Body of pancreas (tissue), 4 donors: ENCODE measurements at regions not wholly inside any gene's neighbourhood (a gene's known extent, or its start where the extent isn't known, plus 50 kb on each side); places are given as distances from the start of the nearest gene placed in this dataset.

Source experiments
- ATAC-seq: fragments of 150-250 bp; one replicate; pipeline ENCODE4 v1.9.1; 2016
- DNase-seq, 4 donors: peaks; one replicate each; pipeline ENCODE4 v3.0.0-alpha.2; 2019
- H3K27ac ChIP-seq, 4 donors: fragments of 200-600 bp; sonication (generic); 1 replicate in 3 of 4; 2 replicates in 1 of 4; pipeline versions ENCODE4 v1.5.1 to v1.6.1; 2016 to 2019; ENCODE audit warnings: mild to moderate bottlenecking in 1 of 4, mixed read lengths in 1 of 4, moderate library complexity in 1 of 4
- H3K27me3 ChIP-seq, 2 donors: fragments of 200-600 bp; sonication (generic); one replicate each; pipeline ENCODE4 v1.6.0; 2016; ENCODE audit warnings: mild to moderate bottlenecking in 1 of 2
- H3K36me3 ChIP-seq, 2 donors: fragments of 200-600 bp; sonication (generic); replicated peaks in 1 of 2; 2 replicates each; pipeline ENCODE4 v1.5.1; 2016; ENCODE audit warnings: low read depth in 2 of 2; ENCODE audit not compliant: insufficient read depth in 1 of 2
- H3K4me1 ChIP-seq: fragments of 200-600 bp; sonication (generic); one replicate; pipeline ENCODE4 v1.6.0; 2016
- H3K4me3 ChIP-seq, 2 donors: fragments of 200-600 bp; sonication (generic); 1 replicate in 1 of 2; 2 replicates in 1 of 2; pipeline ENCODE4 v1.5.1; 2016 to 2019
- H3K9me3 ChIP-seq, 3 donors: fragments of 200-600 bp; sonication (generic); 1 replicate in 2 of 3; 2 replicates in 1 of 3; pipeline ENCODE4 v1.5.1; 2016
- POLR2A ChIP-seq, 3 donors: fragments of 450-650 bp; IDR thresholded peaks; one replicate each; pipeline ENCODE4 v1.6.1; 2016; ENCODE audit warnings: antibody characterized with exemption in 3 of 3, mild to moderate bottlenecking in 2 of 3
- WGBS, 2 donors: methylation state at CpG; one replicate each; pipeline ENCODE4 v1.1.5; 2017; 5-methylcytosine and 5-hydroxymethylcytosine counted together
- intact Hi-C: fragments of 100-400 bp; cut with DNase I; formaldehyde crosslinking; loops from one replicate; pipeline ENCODE4 v1.15.1; 2023
- TF ChIP-seq, protein P1 (sequence below), 7 experiments: fragments of 450-650 bp in 4 of 7; fragments of 200-600 bp in 3 of 7; sonication (generic) in 3 of 7; IDR thresholded peaks; one replicate each; pipeline ENCODE4 v1.5.1; 2016 to 2019; ENCODE audit warnings: antibody characterized with exemption in 7 of 7

DNA sequence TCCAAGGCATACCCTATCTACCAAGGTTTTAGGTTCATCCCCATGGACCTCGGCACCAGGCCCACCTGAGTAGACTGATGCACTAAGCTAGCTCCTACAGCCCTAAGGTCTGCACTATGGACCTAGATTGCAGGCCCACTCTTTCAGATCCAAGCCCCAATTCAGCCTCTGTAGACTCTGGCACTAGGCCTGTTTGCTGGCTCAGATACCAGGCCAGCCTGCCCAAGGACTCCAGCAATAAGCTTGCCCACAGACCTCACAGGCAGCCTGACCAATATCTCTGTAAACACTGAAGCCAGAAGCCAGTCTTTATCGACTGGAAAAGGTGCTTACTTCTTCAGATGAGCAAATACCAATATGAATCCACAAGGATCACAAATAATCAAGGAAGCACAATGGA lies 411.3 kb downstream of the INSC start:
- intact Hi-C loops, result no loop called here
- no peak for TF ChIP-seq POLR2A (IDR thresholded peaks at IDR 0.05)
- no peaks in the 10 kb centered on the region for H3K27me3 ChIP-seq
- no peak overlapping the region for H3K27ac ChIP-seq
- H3K9me3 ChIP-seq, result peaks cover 0 to 8% (median 0%) of the 10 kb centered on the region in 3 donors
- no peaks in the 10 kb centered on the region for H3K36me3 ChIP-seq
- DNase-seq (no peak), ATAC-seq (no peak)
- H3K4me1 ChIP-seq, result no peaks in the 10 kb centered on the region
- no peak overlapping the region for H3K4me3 ChIP-seq
- WGBS, 2 donors, result 52 to 62% methylated on average over 2 of the region's 2 CpGs

DNA sequence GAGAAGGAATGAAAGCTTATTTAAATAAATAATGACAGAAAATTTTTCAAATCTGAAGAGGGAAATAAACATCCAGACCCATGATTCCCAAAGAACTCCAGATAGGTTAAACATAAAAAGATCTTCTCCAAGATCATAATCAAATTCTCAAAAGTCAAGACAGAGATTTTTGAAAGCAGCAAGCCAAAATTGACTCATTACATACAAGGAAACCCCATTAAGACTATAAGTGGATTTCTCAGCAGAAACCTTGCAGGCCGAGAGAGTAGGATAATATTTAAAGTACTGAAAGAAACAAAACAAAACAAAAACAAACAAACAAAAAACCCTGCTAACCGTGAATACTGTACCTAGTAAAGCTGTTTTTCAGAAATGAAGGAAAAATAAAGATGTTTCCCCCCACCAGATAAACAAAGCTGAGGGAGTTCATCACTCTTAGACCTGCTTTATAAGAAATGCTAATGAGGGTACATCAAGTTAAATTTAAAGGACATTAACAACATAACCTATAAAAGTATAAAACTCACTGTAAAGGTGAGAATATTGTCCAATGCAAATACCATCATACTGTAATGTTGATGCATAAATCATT lies 412.2 kb downstream of the INSC start:
- H3K4me3 ChIP-seq, result no peak overlapping the region
- no peaks in the 10 kb centered on the region for H3K27me3 ChIP-seq
- DNase-seq (no peak), ATAC-seq (no peak)
- H3K9me3 ChIP-seq, result peaks cover 0 to 8% (median 0%) of the 10 kb centered on the region in 3 donors
- no peaks in the 10 kb centered on the region for H3K4me1 ChIP-seq
- 46 to 60% methylated on average over 2 of the region's 2 CpGs for WGBS, 2 donors
- no peaks in the 10 kb centered on the region for H3K36me3 ChIP-seq
- no peak for TF ChIP-seq POLR2A (IDR thresholded peaks at IDR 0.05)
- TF ChIP-seq, protein P1, sequence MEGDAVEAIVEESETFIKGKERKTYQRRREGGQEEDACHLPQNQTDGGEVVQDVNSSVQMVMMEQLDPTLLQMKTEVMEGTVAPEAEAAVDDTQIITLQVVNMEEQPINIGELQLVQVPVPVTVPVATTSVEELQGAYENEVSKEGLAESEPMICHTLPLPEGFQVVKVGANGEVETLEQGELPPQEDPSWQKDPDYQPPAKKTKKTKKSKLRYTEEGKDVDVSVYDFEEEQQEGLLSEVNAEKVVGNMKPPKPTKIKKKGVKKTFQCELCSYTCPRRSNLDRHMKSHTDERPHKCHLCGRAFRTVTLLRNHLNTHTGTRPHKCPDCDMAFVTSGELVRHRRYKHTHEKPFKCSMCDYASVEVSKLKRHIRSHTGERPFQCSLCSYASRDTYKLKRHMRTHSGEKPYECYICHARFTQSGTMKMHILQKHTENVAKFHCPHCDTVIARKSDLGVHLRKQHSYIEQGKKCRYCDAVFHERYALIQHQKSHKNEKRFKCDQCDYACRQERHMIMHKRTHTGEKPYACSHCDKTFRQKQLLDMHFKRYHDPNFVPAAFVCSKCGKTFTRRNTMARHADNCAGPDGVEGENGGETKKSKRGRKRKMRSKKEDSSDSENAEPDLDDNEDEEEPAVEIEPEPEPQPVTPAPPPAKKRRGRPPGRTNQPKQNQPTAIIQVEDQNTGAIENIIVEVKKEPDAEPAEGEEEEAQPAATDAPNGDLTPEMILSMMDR (IDR thresholded peaks at IDR 0.05), result no peak
- H3K27ac ChIP-seq, result no peak overlapping the region
- intact Hi-C loops, result no loop called here

DNA sequence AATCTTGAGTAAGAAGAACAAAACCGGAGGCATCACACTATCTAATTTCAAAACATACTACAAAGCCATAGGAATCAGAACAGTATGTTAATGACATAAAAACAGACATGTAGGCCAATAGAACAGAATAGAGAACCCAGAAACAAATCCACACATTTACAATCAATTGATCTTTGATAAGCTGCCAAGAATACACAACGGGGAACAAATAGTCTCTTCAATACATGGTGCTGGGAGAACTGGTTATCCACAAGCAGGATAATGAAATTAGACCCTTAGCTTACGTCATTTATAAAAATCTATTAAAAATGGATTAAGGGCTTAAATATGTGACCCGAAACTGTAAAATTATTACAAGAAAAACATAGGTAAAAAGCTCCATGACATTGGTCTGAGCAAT lies 417.7 kb downstream of the INSC start:
- Histone ChIP-seq H3K4me3 (no peak overlapping the region), H3K4me1 (no peaks in the 10 kb centered on the region), H3K27me3 (no peaks in the 10 kb centered on the region), H3K36me3 (no peaks in the 10 kb centered on the region), H3K9me3 (peaks cover 0 to 4% (median 0%) of the 10 kb centered on the region in 3 donors), H3K27ac (no peak overlapping the region)
- intact Hi-C loops, result no loop called here
- ATAC-seq (no peak), DNase-seq (no peak)
- TF ChIP-seq, protein P1 (IDR thresholded peaks at IDR 0.05), result no peak
- no peak for TF ChIP-seq POLR2A (IDR thresholded peaks at IDR 0.05)
- WGBS, 2 donors, result 76 to 80% methylated on average over 4 of the region's 4 CpGs

DNA sequence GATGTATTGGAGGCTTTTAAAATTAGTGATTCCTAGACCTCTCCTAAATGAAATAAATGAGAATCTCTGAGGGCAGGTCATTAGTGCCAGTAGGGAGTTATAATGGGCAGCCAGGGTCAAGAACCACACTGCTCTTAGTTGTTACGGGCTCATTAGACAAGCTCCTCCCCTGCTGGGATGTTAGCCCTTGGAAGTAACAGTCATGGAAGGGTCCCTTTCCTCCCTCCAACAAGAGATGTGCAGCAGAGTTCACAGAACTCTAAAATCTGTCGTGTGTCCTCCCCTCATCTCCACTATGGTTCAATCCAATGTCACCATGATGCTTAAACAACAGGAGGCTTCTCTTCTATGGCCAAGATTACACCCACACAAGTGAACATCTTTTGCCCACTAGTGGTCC lies 419.5 kb downstream of the INSC start:
- no peaks in the 10 kb centered on the region for H3K36me3 ChIP-seq
- no peak for TF ChIP-seq POLR2A (IDR thresholded peaks at IDR 0.05)
- TF ChIP-seq, protein P1 (IDR thresholded peaks at IDR 0.05), result no peak
- no peaks in the 10 kb centered on the region for H3K4me1 ChIP-seq
- no peaks in the 10 kb centered on the region for H3K27me3 ChIP-seq
- H3K27ac ChIP-seq, result no peak overlapping the region
- 78 to 79% methylated on average over 2 of the region's 2 CpGs for WGBS, 2 donors
- DNase-seq (no peak), ATAC-seq (no peak)
- intact Hi-C loops, result no loop called here
- no peak overlapping the region for H3K4me3 ChIP-seq
- H3K9me3 ChIP-seq, result no peaks in the 10 kb centered on the region

DNA sequence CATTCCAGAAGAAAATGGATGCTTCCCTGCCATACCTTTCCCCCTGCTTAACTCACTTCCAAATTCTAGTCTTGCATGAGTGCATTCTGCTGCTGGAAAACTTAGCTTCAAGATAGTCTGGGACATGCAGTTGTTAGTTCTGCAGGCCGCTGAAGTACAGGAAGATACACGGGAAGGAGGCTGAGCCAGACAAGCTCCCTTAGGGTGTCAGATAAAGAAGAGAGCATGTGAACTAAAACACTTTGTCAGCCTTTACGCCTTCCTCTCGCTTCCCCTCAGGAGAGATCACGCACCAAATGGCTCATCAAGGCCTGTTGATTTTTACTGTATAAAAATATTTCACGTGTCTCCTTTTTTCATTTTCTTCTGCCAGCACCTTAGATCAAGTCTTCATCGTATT lies 420.7 kb downstream of the INSC start:
- TF ChIP-seq, protein P1 (IDR thresholded peaks at IDR 0.05), result no peak
- TF ChIP-seq POLR2A (IDR thresholded peaks at IDR 0.05), result no peak
- no peak for ATAC-seq
- H3K4me1 ChIP-seq, result no peaks in the 10 kb centered on the region
- no peak for DNase-seq
- H3K36me3 ChIP-seq, result no peaks in the 10 kb centered on the region
- H3K27me3 ChIP-seq, result no peaks in the 10 kb centered on the region
- no peak overlapping the region for H3K27ac ChIP-seq
- H3K9me3 ChIP-seq, result no peaks in the 10 kb centered on the region
- intact Hi-C loops, result no loop called here
- WGBS, 2 donors, result 74 to 88% methylated on average over 7 of the region's 7 CpGs
- H3K4me3 ChIP-seq, result no peak overlapping the region
